GM08714 (cell line): ENCODE measurements at regions not wholly inside any gene's neighbourhood (a gene's known extent, or its start where the extent isn't known, plus 50 kb on each side); places are given as distances from the start of the nearest gene placed in this dataset.
"Not testable (repeated sequence)": the region's sequence is repeated elsewhere in the genome, so short reads cannot be mapped to it uniquely, and the experiment has no call there.

Source experiments
- H3K4me3 ChIP-seq: fragments of 200-500 bp; sonication (Bioruptor generic); 2 replicates; pipeline ENCODE4 v1.5.1; 2014; ENCODE audit warnings: mild to moderate bottlenecking, low read length, inconsistent platforms
- ZNF274 ChIP-seq: IDR thresholded peaks from 2 replicates; pipeline ENCODE4 v1.6.1; 2012; ENCODE audit warnings: mild to moderate bottlenecking, low read depth, low read length

DNA sequence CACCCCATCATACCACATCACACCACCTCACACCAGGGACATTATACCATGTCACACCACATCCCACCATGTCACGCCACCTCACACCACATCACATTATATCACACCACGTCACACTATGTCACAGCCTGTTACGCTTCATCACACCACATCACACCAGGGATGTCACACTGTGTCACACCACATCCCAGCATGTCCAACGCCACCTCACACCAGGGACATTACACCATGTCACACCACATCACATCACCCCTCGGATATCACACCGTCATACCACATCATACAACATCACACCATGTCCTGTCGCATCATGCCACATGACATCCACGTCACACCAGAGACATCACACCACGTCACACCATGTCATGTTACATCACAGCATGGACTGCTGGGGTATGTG, 235.5 kb downstream of the TMEM121 start:
- H3K4me3 ChIP-seq, result no peak overlapping the region
- no peak for TF ChIP-seq ZNF274

GRCh38 chr14:105762262-105762661, 235.9 kb downstream of the TMEM121 start:
- H3K4me3 ChIP-seq, result not testable (repeated sequence)

GRCh38 chr14:105764254-105764901, 238.0 kb downstream of the TMEM121 start:
- not testable (repeated sequence) for H3K4me3 ChIP-seq

- H3K4me3 ChIP-seq, result not testable (repeated sequence)
Observed at GRCh38 chr14:105765072-105765825, 238.9 kb downstream of the TMEM121 start.

DNA sequence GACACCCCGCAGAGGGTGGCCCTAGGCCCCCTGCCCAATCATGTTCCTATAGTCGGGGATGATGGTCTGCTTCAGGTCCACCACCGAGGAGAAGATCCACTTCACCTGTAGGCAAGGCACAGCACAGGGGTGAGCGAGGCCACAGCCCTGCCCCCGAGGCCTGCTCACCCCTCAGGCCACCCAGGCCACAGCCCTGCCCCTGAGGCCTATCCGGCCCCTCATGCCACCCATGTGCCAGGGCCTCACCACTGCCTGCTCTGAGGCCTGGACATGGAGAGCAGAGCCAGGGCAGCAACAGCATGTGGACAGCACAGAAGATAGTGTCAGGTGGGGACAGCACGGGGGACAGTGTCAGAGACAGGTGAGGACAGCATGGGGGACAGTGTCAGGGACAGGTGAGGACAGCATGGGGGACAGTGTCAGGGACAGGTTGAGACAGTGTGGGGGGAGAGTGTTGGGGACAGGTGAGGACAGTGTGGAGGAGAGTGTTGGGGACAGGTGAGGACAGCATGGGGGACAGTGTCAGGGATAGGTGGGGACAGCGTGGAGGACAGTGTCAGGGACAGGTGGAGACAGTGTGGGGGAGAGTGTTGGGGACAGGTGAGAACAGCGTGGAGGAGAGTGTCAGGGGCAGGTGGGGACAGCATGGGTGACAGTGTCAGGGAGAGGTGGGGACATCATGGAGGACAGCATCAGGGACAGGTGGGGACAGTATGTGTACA, 239.7 kb downstream of the TMEM121 start:
- TF ChIP-seq ZNF274, result no peak
- no peak overlapping the region for H3K4me3 ChIP-seq

GRCh38 chr14:105767315-105767714, 240.9 kb downstream of the TMEM121 start:
- TF ChIP-seq ZNF274, result no peak
- H3K4me3 ChIP-seq, result no peak overlapping the region

GRCh38 chr14:105768039-105768438, 241.7 kb downstream of the TMEM121 start:
- H3K4me3 ChIP-seq, result not testable (repeated sequence)

DNA sequence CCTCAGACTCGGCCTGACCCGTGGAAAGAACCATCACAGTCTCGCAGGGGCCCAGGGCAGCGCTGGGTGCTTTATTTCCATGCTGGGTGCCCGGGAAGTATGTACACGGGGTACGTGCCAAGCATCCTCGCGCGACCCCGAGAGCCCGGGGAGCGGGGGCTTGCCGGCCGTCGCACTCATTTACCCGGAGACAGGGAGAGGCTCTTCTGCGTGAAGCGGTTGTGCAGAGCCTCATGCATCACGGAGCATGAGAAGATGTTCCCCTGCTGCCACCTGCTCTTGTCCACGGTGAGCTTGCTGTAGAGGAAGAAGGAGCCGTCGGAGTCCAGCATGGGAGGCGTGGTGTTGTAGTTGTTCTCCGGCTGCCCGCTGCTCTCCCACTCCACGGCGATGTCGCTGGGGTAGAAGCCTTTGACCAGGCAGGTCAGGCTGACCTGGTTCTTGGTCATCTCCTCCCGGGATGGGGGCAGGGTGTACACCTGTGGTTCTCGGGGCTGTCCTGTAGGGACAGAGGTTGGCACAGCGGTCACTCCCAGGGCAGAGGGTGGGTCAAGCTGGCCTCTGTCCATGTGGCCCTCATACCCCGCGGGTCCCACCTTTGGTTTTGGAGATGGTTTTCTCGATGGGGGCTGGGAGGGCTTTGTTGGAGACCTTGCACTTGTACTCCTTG, 242.8 kb downstream of the TMEM121 start:
- H3K4me3 ChIP-seq, result not testable (repeated sequence)

DNA sequence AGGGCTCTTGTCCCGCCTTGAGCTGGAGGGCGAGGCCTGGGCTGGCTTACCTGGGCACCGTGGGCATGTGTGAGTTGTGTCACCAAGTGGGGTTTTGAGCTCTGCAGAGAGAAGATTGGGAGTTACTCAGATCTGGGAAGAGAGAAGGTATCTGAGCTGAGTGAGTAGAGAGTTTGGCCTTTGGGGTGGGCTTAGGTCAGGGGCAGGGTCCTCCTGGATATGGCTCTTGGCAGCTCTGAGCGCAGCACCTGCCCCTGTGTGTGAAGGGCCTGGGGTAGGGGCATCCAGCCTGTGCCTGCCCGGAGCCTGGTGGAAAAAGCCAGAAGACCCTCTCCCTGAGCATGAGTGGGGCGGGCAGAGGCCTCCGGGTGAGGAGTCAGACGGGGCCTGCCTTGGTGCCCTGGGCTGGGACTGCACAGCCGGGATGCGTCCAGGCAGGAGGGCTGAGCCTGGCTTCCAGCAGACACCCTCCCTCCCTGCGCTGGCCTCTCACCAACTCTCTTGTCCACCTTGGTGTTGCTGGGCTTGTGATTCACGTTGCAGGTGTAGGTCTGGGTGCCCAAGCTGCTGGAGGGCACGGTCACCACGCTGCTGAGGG, 244.3 kb downstream of the TMEM121 start:
- H3K4me3 ChIP-seq, result not testable (repeated sequence)

GRCh38 chr14:105771261-105772226, 245.2 kb downstream of the TMEM121 start:
- H3K4me3 ChIP-seq, result not testable (repeated sequence)

- not testable (repeated sequence) for H3K4me3 ChIP-seq
Observed at GRCh38 chr14:105772710-105773250, 246.4 kb downstream of the TMEM121 start.

- TF ChIP-seq ZNF274, result no peak
- no peak overlapping the region for H3K4me3 ChIP-seq
Observed at GRCh38 chr14:105773584-105773983, 247.2 kb downstream of the TMEM121 start.

DNA sequence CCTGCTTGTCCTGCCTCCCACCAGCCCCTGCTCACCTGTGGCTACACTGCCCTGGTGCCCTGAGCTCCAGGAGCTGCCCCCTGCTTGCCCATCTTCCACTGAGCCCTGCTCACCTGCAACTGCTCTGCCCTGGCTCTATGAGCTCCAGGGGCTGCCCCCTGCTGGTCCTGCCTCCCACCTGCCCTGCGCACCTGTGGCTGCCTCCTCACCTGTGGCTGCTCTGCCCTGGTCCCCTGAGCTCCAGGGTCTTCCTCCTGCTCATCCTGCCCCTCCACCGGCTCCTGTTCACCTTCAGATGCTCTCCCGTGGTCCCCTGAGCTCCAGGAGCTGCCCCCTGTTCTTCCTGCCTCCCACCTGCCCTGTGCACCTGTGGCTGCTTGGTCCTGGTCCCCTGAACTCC, 247.6 kb downstream of the TMEM121 start:
- H3K4me3 ChIP-seq, result no peak overlapping the region
- no peak for TF ChIP-seq ZNF274

DNA sequence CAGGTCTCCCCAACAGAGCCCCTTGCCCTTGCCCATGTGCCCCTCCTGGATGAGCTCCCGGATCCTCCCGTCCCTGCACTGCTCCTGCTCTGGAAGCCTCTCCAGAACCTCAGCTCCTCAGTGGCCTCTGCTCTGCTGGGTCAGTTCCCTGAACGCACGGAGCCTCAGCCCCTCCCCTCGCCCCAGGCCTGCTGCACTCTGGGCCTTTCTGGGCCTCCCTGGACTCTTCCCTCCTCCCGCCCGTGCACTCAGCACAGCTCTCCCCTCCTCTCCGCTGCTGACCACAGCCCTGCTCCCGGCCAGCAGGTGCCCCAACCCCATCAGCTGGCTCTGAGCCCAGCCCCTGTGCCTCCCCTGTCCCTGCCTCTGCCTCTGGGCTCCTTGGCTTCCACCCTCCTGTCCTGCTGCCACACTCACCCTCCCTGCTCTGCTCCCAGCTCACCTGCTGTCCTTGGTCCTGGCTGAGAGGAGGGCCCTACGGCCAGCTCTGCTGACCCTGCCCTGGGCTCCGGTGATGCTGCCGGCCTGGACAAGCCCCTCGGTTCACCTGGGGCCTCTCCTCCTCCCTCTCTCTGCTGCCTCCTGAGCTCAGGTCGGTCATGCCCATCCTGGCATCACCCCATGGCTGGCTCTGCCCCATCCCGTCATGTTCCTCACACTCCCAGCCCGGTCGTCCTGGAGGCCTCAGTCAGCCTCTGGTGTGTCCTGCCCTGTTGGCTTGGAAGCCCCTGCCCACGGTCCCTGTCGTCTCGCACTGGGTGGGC, 248.4 kb downstream of the TMEM121 start:
- H3K4me3 ChIP-seq, result not testable (repeated sequence)

- H3K4me3 ChIP-seq, result not testable (repeated sequence)
Observed at GRCh38 chr14:105775349-105775923, 249.1 kb downstream of the TMEM121 start.

DNA sequence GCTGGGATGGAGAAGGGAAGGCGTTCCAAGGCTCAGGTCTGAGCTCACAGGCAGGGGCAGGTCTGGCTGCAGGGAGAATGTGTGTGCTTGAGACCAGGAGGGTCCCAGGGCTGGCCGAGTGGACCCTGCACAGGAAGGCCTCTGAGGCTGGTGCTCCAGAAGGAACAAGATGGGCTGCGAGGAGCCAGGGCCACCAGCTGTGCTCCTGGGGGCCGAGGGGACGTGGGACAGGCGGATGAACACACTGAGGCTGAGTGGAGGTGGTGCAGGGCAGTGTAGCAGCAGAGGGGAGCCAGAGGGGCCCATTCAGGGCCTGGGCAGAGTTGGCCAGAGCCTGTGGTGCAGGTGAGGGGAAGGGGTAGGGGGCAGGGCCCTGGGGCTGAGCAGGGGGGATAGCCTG, 249.7 kb downstream of the TMEM121 start:
- H3K4me3 ChIP-seq, result not testable (repeated sequence)
